Stomach smooth muscle (tissue), 2 donors: ENCODE measurements at regions not wholly inside any gene's neighbourhood (a gene's known extent, or its start where the extent isn't known, plus 50 kb on each side); places are given as distances from the start of the nearest gene placed in this dataset.

Source experiments
- H3K27ac ChIP-seq: one replicate; pipeline ENCODE4 v1.7.0; 2013; ENCODE audit warnings: mild to moderate bottlenecking, low read length, inconsistent platforms
- H3K27me3 ChIP-seq, 2 donors: one replicate each; pipeline ENCODE4 v1.7.0; 2013; ENCODE audit warnings: low read length in 2 of 2; ENCODE audit not compliant: insufficient read depth in 2 of 2, control insufficient read depth in 1 of 2
- H3K36me3 ChIP-seq, 2 donors: one replicate each; pipeline ENCODE4 v1.7.0; 2013; ENCODE audit warnings: low read length in 2 of 2; ENCODE audit not compliant: control insufficient read depth in 2 of 2, insufficient read depth in 2 of 2
- H3K4me1 ChIP-seq: one replicate; pipeline ENCODE4 v1.7.0; 2013; ENCODE audit warnings: low read length; ENCODE audit not compliant: control insufficient read depth, insufficient read depth
- H3K4me3 ChIP-seq, 2 donors: one replicate each; pipeline ENCODE4 v1.7.0; 2013; ENCODE audit warnings: low read length in 2 of 2
- H3K9ac ChIP-seq, 2 donors: one replicate each; pipeline ENCODE4 v1.7.0; 2013; ENCODE audit warnings: low read length in 2 of 2, mild to moderate bottlenecking in 1 of 2
- H3K9me3 ChIP-seq, 2 donors: one replicate each; pipeline ENCODE4 v1.7.0; 2013; ENCODE audit warnings: low read length in 2 of 2; ENCODE audit not compliant: control insufficient read depth in 2 of 2
- donor health status: healthy.
- donor health status: Pancreatic carcinoma.

DNA sequence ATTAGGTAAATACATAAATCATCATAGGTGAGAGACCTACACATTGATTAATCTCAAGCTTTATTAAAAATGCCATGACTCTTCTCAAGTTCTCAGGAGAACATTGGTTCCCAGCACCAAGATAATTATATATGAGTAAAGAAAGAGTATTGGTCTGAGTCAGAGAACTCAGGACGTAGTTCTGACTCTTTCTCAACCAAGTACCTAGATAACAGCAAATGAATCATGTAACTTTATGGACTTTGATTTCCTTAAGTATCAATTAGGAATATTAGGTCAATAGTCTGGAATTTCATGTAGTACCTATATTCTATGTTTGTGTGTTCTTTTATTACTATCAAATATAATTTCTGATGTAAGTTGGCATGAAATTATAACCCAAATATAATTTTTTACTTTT is 409.9 kb downstream of the GABRG1 start:
- no peaks in the 10 kb centered on the region for H3K9me3 ChIP-seq
- H3K36me3 ChIP-seq: no peaks in the 10 kb centered on the region
- no peaks in the 10 kb centered on the region for H3K27me3 ChIP-seq
- H3K27ac ChIP-seq: no peak overlapping the region
- no peak overlapping the region for H3K4me3 ChIP-seq
- H3K4me1 ChIP-seq: no peaks in the 10 kb centered on the region
- H3K9ac ChIP-seq: no peak overlapping the region

DNA sequence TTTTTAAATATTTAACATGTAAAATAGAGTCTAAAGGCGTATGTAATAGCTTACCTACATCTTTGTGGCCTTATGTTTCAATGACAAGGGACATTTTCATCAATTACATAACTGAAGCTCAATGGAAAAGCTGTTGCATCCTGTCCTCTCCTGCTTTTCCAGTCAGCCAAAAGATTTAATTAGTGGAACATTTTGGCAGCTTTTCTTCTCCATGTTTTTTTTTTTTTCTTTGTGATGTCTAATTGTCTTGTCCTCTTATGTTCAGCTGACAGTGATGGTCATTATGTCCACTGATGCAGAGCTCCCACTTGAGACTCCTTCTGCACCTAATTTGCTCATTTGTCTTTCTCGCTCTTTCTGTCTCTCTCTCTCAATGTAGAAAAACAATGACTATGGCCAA is 422.2 kb downstream of the GABRG1 start:
- Histone ChIP-seq H3K36me3 (no peaks in the 10 kb centered on the region), H3K9me3 (no peaks in the 10 kb centered on the region), H3K27me3 (no peaks in the 10 kb centered on the region), H3K4me3 (no peak overlapping the region), H3K9ac (no peak overlapping the region), H3K4me1 (no peaks in the 10 kb centered on the region), H3K27ac (no peak overlapping the region)

- Histone ChIP-seq H3K27me3 (no peaks in the 10 kb centered on the region), H3K9me3 (no peaks in the 10 kb centered on the region), H3K9ac (no peak overlapping the region), H3K27ac (no peak overlapping the region), H3K4me3 (no peak overlapping the region), H3K36me3 (no peaks in the 10 kb centered on the region), H3K4me1 (no peaks in the 10 kb centered on the region)
Measured at GRCh38 chr4:45693746-45694145, 430.1 kb downstream of the GABRG1 start.

- H3K9me3 ChIP-seq: no peaks in the 10 kb centered on the region
- no peak overlapping the region for H3K27ac ChIP-seq
- no peaks in the 10 kb centered on the region for H3K36me3 ChIP-seq
- no peak overlapping the region for H3K9ac ChIP-seq
- no peak overlapping the region for H3K4me3 ChIP-seq
- no peaks in the 10 kb centered on the region for H3K4me1 ChIP-seq
- H3K27me3 ChIP-seq: no peaks in the 10 kb centered on the region
Measured at GRCh38 chr4:45692131-45692735, 431.6 kb downstream of the GABRG1 start.

- Histone ChIP-seq H3K36me3 (no peaks in the 10 kb centered on the region), H3K9ac (no peak overlapping the region), H3K9me3 (no peaks in the 10 kb centered on the region), H3K4me3 (no peak overlapping the region), H3K27me3 (no peaks in the 10 kb centered on the region), H3K4me1 (no peaks in the 10 kb centered on the region), H3K27ac (no peak overlapping the region)
Measured at GRCh38 chr4:45688341-45688740, 435.5 kb downstream of the GABRG1 start.

DNA sequence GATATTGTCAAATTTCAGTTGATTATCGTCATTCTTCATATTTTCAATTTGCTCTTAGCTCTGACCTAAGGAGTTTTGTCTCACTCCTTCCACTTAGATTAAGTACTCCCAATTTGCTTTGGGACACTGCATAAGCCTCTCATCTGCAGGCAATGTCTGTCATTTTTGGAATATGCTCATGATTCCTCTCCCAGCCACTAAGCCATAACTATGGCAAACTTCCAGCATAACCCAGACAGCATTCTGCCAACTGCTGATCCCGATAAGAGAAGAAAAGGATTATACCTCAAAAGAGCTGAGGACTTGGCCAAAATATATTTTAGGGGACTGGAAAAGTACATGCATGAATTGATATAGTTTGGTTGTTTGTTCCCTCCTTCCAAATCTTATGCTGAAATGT is 444.4 kb downstream of the GABRG1 start:
- H3K36me3 ChIP-seq: no peaks in the 10 kb centered on the region
- no peaks in the 10 kb centered on the region for H3K27me3 ChIP-seq
- no peak overlapping the region for H3K4me3 ChIP-seq
- H3K9ac ChIP-seq: no peak overlapping the region
- H3K4me1 ChIP-seq: no peaks in the 10 kb centered on the region
- H3K27ac ChIP-seq: no peak overlapping the region
- no peaks in the 10 kb centered on the region for H3K9me3 ChIP-seq

DNA sequence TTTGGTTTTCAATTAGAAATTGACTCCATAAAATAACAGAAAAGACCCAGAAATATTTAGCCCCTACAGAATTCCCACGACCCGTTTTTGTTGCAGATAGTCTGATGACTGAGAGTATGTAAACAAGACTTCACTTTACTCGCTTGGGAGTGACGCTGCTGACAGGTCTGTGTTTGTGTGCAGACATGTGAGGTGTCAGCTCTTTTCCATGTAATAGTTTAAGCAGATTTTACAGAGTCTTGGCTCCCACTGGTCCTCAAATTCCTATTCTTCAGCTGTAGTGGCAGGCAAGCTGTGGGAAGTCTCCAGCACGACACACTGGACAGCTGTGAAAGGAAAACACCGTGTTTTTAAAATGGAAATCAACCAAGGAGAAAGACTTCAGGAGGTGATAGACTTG is 455.7 kb downstream of the GABRG1 start:
- Histone ChIP-seq H3K27ac (no peak overlapping the region), H3K4me1 (peaks cover 2% of the 10 kb centered on the region), H3K9ac (no peak overlapping the region), H3K9me3 (no peaks in the 10 kb centered on the region), H3K4me3 (no peak overlapping the region), H3K27me3 (no peaks in the 10 kb centered on the region), H3K36me3 (no peaks in the 10 kb centered on the region)

DNA sequence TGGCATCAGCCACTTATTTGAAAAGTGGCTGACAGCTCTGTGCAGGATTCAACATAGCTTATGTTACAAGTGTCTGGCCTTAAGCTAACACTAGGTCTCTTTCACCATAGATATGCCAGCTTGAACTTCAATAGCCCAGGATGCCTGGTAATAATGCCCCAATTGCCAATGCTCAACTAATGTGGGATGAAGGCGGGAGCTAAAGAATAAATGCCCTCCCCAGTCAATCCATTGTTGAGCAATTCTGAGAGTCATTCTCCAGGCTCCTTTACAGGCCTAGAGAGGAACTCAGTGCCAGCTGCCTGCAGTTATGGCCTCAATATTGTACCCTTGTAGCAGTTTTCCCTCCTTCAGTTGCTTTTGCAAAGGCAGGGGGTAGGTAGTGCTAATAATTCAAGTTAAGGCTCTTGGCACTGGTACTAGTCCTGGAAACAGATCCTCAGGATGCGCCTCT is 460.2 kb downstream of the GABRG1 start:
- no peaks in the 10 kb centered on the region for H3K36me3 ChIP-seq
- H3K27me3 ChIP-seq: no peaks in the 10 kb centered on the region
- peak overlapping the region in 1 of 2 donors; percentile 36 for H3K4me3 ChIP-seq
- H3K27ac ChIP-seq: no peak overlapping the region
- H3K9ac ChIP-seq: no peak overlapping the region
- H3K4me1 ChIP-seq: peaks cover 2% of the 10 kb centered on the region
- H3K9me3 ChIP-seq: no peaks in the 10 kb centered on the region

DNA sequence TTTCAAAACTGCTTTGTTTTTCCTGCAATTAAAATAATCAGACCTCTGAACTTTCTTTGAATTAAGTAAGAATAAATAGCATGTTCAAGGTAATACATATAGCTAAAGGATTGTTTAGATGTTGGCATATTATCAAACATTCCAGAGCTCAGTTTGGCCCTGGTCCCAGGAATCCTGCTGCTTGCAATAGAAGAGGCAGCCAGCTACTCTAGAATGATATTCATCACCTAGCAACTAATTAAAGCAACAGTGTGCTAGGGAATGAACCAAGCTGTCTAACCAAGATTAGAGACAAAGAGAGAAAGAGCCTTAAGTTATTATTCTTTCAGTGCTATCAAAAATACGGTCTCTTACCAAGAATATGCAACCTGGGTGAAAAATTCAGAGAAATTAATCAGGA is 460.9 kb downstream of the GABRG1 start:
- Histone ChIP-seq H3K27ac (no peak overlapping the region), H3K36me3 (no peaks in the 10 kb centered on the region), H3K4me3 (no peak overlapping the region), H3K27me3 (no peaks in the 10 kb centered on the region), H3K9ac (no peak overlapping the region), H3K4me1 (peaks cover under 1% of the 10 kb centered on the region), H3K9me3 (no peaks in the 10 kb centered on the region)

GRCh38 chr4:45661893-45662292 is 462.0 kb downstream of the GABRG1 start:
- H3K27ac ChIP-seq: no peak overlapping the region
- H3K9me3 ChIP-seq: no peaks in the 10 kb centered on the region
- H3K36me3 ChIP-seq: no peaks in the 10 kb centered on the region
- H3K4me1 ChIP-seq: no peaks in the 10 kb centered on the region
- no peaks in the 10 kb centered on the region for H3K27me3 ChIP-seq
- no peak overlapping the region for H3K9ac ChIP-seq
- H3K4me3 ChIP-seq: no peak overlapping the region

DNA sequence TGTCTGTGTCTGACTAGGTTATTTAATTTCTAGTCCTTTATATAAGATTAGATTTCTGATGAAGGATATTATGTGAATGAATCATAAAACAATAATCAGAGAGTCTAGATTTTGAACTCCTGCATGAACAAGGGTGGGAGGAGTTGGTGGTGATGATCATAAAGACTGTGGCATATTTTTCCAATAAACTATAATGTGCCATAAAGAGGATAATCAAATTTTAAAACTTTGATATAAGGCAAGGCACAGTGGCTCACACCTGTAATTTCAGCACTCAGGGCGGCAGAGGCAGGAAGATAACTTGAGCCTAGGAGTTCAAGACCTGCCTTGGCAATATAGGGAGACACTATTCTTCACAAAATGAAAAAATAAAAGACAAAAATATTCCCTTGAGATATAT is 473.3 kb downstream of the GABRG1 start:
- H3K4me3 ChIP-seq: no peak overlapping the region
- H3K9me3 ChIP-seq: no peaks in the 10 kb centered on the region
- no peaks in the 10 kb centered on the region for H3K36me3 ChIP-seq
- no peak overlapping the region for H3K9ac ChIP-seq
- no peak overlapping the region for H3K27ac ChIP-seq
- no peaks in the 10 kb centered on the region for H3K27me3 ChIP-seq
- no peaks in the 10 kb centered on the region for H3K4me1 ChIP-seq
